ENCODE measurements at regions not wholly inside any gene's neighbourhood (a gene's known extent, or its start where the extent isn't known, plus 50 kb on each side); places are given as distances from the start of the nearest gene placed in this dataset.

DNA sequence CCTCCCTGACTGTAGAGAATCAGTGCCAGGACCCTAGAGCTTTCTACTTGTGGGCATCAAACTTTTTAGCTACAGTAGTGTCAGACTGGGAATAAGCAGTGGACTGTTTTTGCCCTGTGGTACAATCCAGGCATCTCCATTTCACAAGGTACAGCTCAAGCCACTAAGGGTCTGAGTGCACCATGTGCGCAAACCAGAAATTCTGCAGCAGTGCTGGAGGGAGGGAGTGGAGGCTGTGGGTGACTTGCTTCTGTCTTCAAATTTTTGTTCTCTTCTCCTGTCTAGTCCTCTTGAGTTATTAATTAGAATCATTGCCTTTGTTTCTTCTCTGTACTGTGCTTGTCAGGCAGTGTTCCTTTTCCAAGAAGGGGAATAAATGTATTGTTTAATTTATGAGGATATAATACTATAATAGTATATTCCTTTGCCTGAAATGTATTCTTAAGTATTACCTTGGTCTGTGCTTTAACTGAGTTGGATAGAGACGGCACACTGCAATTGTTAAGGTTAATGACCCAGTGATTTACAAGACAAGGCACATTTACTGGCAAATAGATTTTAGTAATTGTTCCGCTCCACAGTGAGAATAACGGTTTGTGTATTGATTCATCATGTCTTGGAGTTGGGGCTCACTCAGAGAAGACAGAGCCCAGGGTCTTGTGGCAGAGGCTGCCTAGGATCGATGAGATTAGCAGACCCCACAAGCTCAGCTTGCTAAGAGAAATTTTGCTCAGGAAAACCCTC is 390.6 kb upstream of the CFAP20DC start:
- Histone ChIP-seq H3K36me3 (ENCODE audit: insufficient read depth, low read length, poor library complexity, severe bottlenecking) (no peaks in the 10 kb centered on the region), H3K4me1 (ENCODE audit: insufficient read depth, low read length, poor library complexity, severe bottlenecking) (no peaks in the 10 kb centered on the region), H3K27me3 (replicated peaks; ENCODE audit: insufficient read depth, low read depth, low read length, poor library complexity) (no peaks in the 10 kb centered on the region), H3K9me3 (ENCODE audit: low read depth, low read length, poor library complexity, severe bottlenecking) (no peaks in the 10 kb centered on the region), H3K27ac (ENCODE audit: low read depth, low read length, poor library complexity, severe bottlenecking) (no peak overlapping the region), H3K4me3 (ENCODE audit: low read depth, low read length, poor library complexity, severe bottlenecking) (no peak overlapping the region)
- no TSS peak for BruUV-seq (replicated peaks)
- no peak for TF ChIP-seq EZH2 (IDR thresholded peaks at IDR 0.05; ENCODE audit: borderline replicate concordance, low read depth, low read length, poor library complexity, severe bottlenecking)
- TF ChIP-seq, protein P1, sequence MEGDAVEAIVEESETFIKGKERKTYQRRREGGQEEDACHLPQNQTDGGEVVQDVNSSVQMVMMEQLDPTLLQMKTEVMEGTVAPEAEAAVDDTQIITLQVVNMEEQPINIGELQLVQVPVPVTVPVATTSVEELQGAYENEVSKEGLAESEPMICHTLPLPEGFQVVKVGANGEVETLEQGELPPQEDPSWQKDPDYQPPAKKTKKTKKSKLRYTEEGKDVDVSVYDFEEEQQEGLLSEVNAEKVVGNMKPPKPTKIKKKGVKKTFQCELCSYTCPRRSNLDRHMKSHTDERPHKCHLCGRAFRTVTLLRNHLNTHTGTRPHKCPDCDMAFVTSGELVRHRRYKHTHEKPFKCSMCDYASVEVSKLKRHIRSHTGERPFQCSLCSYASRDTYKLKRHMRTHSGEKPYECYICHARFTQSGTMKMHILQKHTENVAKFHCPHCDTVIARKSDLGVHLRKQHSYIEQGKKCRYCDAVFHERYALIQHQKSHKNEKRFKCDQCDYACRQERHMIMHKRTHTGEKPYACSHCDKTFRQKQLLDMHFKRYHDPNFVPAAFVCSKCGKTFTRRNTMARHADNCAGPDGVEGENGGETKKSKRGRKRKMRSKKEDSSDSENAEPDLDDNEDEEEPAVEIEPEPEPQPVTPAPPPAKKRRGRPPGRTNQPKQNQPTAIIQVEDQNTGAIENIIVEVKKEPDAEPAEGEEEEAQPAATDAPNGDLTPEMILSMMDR (conservative IDR thresholded peaks at IDR 0.05; ENCODE audit: low read depth, low read length): no peak
- POLR2A ChIA-PET (ENCODE audit: low non-redundant PET): no interaction called here
- intact Hi-C loops (cut with micrococcal nuclease; ENCODE audit: unreplicated experiment): no loop called here
- no peak for DNase-seq (ENCODE audit: low spot score)
- CTCF ChIA-PET: no interaction called here

DNA sequence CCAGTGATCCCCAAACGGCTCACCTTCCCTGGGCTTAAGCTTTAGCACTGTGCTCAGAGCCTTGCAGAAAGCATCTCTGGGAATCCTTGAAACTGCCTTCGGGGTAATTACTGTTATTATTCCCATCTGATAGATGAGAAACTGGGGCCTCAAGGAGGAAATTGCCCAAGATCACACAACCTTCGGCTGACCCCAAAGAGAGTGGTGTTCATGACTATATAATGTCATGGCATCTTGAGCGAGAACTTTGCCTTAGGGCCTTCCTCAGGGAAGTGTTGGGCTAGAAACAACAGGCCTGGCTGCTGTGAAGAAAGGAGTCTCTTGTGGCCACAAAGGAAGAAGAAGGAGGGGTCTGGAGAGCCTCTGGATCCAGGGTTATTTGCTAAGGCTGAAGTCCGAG is 388.7 kb upstream of the CFAP20DC start:
- no peak overlapping the region for H3K4me3 ChIP-seq (ENCODE audit: low read depth, low read length, poor library complexity, severe bottlenecking)
- CTCF ChIA-PET: no interaction called here
- TF ChIP-seq EZH2 (IDR thresholded peaks at IDR 0.05; ENCODE audit: borderline replicate concordance, low read depth, low read length, poor library complexity, severe bottlenecking): no peak
- TF ChIP-seq, protein P1 (conservative IDR thresholded peaks at IDR 0.05; ENCODE audit: low read depth, low read length): no peak
- H3K27ac ChIP-seq (ENCODE audit: low read depth, low read length, poor library complexity, severe bottlenecking): no peak overlapping the region
- no TSS peak for BruUV-seq (replicated peaks)
- H3K36me3 ChIP-seq (ENCODE audit: insufficient read depth, low read length, poor library complexity, severe bottlenecking): no peaks in the 10 kb centered on the region
- intact Hi-C loops (cut with micrococcal nuclease; ENCODE audit: unreplicated experiment): no loop called here
- POLR2A ChIA-PET (ENCODE audit: low non-redundant PET): no interaction called here
- H3K27me3 ChIP-seq (replicated peaks; ENCODE audit: insufficient read depth, low read depth, low read length, poor library complexity): no peaks in the 10 kb centered on the region
- DNase-seq (ENCODE audit: low spot score): no peak
- no peaks in the 10 kb centered on the region for H3K9me3 ChIP-seq (ENCODE audit: low read depth, low read length, poor library complexity, severe bottlenecking)
- H3K4me1 ChIP-seq (ENCODE audit: insufficient read depth, low read length, poor library complexity, severe bottlenecking): no peaks in the 10 kb centered on the region

DNA sequence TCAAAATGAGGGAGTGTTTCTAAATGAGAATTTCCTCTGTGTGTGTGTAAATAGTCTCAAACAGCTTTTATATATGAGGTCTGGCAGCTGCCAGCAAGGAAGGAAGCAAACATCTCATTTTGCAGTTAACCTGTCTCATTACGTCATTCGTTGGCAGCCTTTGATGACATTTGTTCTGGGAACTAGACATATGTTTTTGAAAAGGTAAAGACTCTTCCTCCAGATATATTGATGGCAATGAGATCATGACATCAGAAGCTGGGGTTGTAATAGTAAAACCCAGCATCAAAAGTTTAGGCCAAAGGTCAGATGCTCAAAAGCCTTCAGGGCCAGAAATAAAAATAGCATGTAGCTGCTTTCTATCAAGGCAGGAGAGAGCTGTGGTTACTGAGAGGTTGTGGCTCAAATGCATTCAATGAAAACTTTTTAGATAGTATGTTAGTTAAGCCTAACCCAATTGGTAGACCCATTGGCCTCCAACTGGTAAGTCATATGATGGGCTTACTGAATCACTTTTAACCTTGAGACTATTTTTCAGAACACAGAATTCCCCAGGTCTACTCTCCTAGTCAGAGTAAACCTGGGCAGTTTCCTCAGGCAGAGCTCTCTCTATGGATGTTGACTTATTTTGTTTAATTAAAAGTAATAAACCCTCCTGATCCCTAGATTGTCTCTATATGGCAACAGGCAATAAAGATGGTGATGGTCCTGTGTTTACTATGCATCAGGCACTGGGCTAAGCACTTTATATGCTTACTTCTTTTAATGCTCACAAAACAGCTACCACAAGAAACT is 386.5 kb upstream of the CFAP20DC start:
- intact Hi-C loops (cut with micrococcal nuclease; ENCODE audit: unreplicated experiment): no loop called here
- H3K27me3 ChIP-seq (replicated peaks; ENCODE audit: insufficient read depth, low read depth, low read length, poor library complexity): no peaks in the 10 kb centered on the region
- no peaks in the 10 kb centered on the region for H3K4me1 ChIP-seq (ENCODE audit: insufficient read depth, low read length, poor library complexity, severe bottlenecking)
- no peak for DNase-seq (ENCODE audit: low spot score)
- CTCF ChIA-PET: no interaction called here
- no peaks in the 10 kb centered on the region for H3K9me3 ChIP-seq (ENCODE audit: low read depth, low read length, poor library complexity, severe bottlenecking)
- TF ChIP-seq EZH2 (IDR thresholded peaks at IDR 0.05; ENCODE audit: borderline replicate concordance, low read depth, low read length, poor library complexity, severe bottlenecking): no peak
- TF ChIP-seq, protein P1 (conservative IDR thresholded peaks at IDR 0.05; ENCODE audit: low read depth, low read length): no peak
- H3K36me3 ChIP-seq (ENCODE audit: insufficient read depth, low read length, poor library complexity, severe bottlenecking): no peaks in the 10 kb centered on the region
- no TSS peak for BruUV-seq (replicated peaks)
- POLR2A ChIA-PET (ENCODE audit: low non-redundant PET): no interaction called here
- no peak overlapping the region for H3K4me3 ChIP-seq (ENCODE audit: low read depth, low read length, poor library complexity, severe bottlenecking)
- H3K27ac ChIP-seq (ENCODE audit: low read depth, low read length, poor library complexity, severe bottlenecking): no peak overlapping the region
